Keratinocyte (primary cell): ENCODE measurements at regions not wholly inside any gene's neighbourhood (a gene's known extent, or its start where the extent isn't known, plus 50 kb on each side); places are given as distances from the start of the nearest gene placed in this dataset.

Experiments used
- DNase-seq: peaks from one replicate; pipeline ENCODE4 v3.0.0-alpha.2; 2011; ENCODE audit warnings: low read depth, missing footprints, low spot score
- FAIRE-seq: peaks from 2 replicates; lab custom pipeline; 2011; peaks lifted over from hg19 to GRCh38; lab: Jason Lieb, UNC
- H2AFZ ChIP-seq: 2 replicates; pipeline ENCODE4 v1.6.0; 2012; ENCODE audit warnings: low read length, control low read depth, inconsistent platforms; ENCODE audit not compliant: control insufficient read depth
- H3K27ac ChIP-seq: 2 replicates; pipeline ENCODE4 v1.5.1; 2011; ENCODE audit warnings: low read length; ENCODE audit not compliant: control insufficient read depth, insufficient read depth
- H3K27me3 ChIP-seq: 3 replicates; pipeline ENCODE4 v1.6.0; 2011; ENCODE audit warnings: low read length; ENCODE audit not compliant: control insufficient read depth, insufficient read depth; ENCODE audit errors: extremely low read depth
- H3K36me3 ChIP-seq, 2 experiments: 2 replicates in 1 of 2; 3 replicates in 1 of 2; pipeline ENCODE4 v1.5.1; 2011; ENCODE audit warnings: low read length in 2 of 2, mild to moderate bottlenecking in 1 of 2; ENCODE audit not compliant: control insufficient read depth in 2 of 2, insufficient read depth in 2 of 2; ENCODE audit errors: extremely low read depth in 1 of 2
- H3K4me1 ChIP-seq: 3 replicates; pipeline ENCODE4 v1.5.1; 2011; ENCODE audit warnings: low read length; ENCODE audit not compliant: control insufficient read depth, insufficient read depth; ENCODE audit errors: extremely low read depth
- H3K4me2 ChIP-seq: 3 replicates; pipeline ENCODE4 v1.6.0; 2011; ENCODE audit warnings: low read depth, low read length; ENCODE audit not compliant: control insufficient read depth, insufficient read depth; ENCODE audit errors: extremely low read depth
- H3K4me3 ChIP-seq, 3 experiments: fragments of 200-600 bp in 1 of 3; sonication (generic) in 1 of 3; 2 replicates in 2 of 3; 3 replicates in 1 of 3; pipeline ENCODE4 v1.5.1; 2011 to 2016; ENCODE audit warnings: low read length in 3 of 3, mild to moderate bottlenecking in 3 of 3, control low read depth in 2 of 3, inconsistent platforms in 1 of 3, low read depth in 1 of 3, mixed read lengths in 1 of 3, mixed run types in 1 of 3, moderate library complexity in 1 of 3; ENCODE audit not compliant: control insufficient read depth in 2 of 3, insufficient read depth in 2 of 3; ENCODE audit errors: extremely low read depth in 1 of 3
- H3K79me2 ChIP-seq: 2 replicates; pipeline ENCODE4 v1.6.0; 2012; ENCODE audit warnings: low read length; ENCODE audit not compliant: control insufficient read depth, insufficient read depth
- H3K9ac ChIP-seq: 3 replicates; pipeline ENCODE4 v1.6.0; 2011; ENCODE audit warnings: low read length; ENCODE audit not compliant: control insufficient read depth, insufficient read depth; ENCODE audit errors: extremely low read depth
- H3K9me1 ChIP-seq: 3 replicates; pipeline ENCODE4 v1.6.0; 2011; ENCODE audit warnings: low read length; ENCODE audit not compliant: control insufficient read depth, insufficient read depth; ENCODE audit errors: extremely low read depth
- H3K9me3 ChIP-seq: 2 replicates; pipeline ENCODE4 v1.5.1; 2012; ENCODE audit warnings: low read depth, low read length; ENCODE audit not compliant: control insufficient read depth
- H4K20me1 ChIP-seq: 3 replicates; pipeline ENCODE4 v1.6.0; 2011; ENCODE audit warnings: low read length; ENCODE audit not compliant: control insufficient read depth, insufficient read depth; ENCODE audit errors: extremely low read depth
- EZH2 ChIP-seq: IDR thresholded peaks from one replicate; pipeline ENCODE4 v1.6.1; 2012; ENCODE audit warnings: inconsistent platforms, mild to moderate bottlenecking, low read length, moderate library complexity
- dilution Hi-C: fragments of 300-500 bp; cut with MboI; formaldehyde crosslinking; loops from one replicate; pipeline ENCODE4 v1.7.0; 2020; ENCODE audit warnings: low sequenced_read_pairs; ENCODE audit not compliant: extremely low pct_ligation_motif_present
- TF ChIP-seq, protein P1 (sequence below), 3 experiments: IDR thresholded peaks in 1 of 3; conservative IDR thresholded peaks in 1 of 3; optimal IDR thresholded peaks in 1 of 3; 2 replicates in 2 of 3; 3 replicates in 1 of 3; pipeline versions ENCODE3 to v1.5.1; 2011; ENCODE audit warnings: low read length in 3 of 3, mild to moderate bottlenecking in 3 of 3, moderate library complexity in 2 of 3, control low read depth in 1 of 3, inconsistent platforms in 1 of 3; ENCODE audit not compliant: insufficient read depth in 2 of 3; ENCODE audit errors: extremely low read depth in 1 of 3

GRCh38 chr4:108372681-108373080, 203.9 kb upstream of the LEF1 start:
- no peak overlapping the region for H3K9ac ChIP-seq
- H3K36me3 ChIP-seq, result no peaks in the 10 kb centered on the region
- no peak overlapping the region for H2AFZ ChIP-seq
- TF ChIP-seq, protein P1, sequence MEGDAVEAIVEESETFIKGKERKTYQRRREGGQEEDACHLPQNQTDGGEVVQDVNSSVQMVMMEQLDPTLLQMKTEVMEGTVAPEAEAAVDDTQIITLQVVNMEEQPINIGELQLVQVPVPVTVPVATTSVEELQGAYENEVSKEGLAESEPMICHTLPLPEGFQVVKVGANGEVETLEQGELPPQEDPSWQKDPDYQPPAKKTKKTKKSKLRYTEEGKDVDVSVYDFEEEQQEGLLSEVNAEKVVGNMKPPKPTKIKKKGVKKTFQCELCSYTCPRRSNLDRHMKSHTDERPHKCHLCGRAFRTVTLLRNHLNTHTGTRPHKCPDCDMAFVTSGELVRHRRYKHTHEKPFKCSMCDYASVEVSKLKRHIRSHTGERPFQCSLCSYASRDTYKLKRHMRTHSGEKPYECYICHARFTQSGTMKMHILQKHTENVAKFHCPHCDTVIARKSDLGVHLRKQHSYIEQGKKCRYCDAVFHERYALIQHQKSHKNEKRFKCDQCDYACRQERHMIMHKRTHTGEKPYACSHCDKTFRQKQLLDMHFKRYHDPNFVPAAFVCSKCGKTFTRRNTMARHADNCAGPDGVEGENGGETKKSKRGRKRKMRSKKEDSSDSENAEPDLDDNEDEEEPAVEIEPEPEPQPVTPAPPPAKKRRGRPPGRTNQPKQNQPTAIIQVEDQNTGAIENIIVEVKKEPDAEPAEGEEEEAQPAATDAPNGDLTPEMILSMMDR (optimal IDR thresholded peaks at IDR 0.05 in 1 of 3, IDR thresholded peaks at IDR 0.05 in 1 of 3, conservative IDR thresholded peaks at IDR 0.05 in 1 of 3; ENCODE audit: extremely low read depth in 1 of 3, insufficient read depth in 2 of 3, low read length in 3 of 3), result no peak
- no peak for TF ChIP-seq EZH2
- H3K9me3 ChIP-seq, result no peaks in the 10 kb centered on the region
- DNase-seq (no peak), FAIRE-seq (no peak)
- no peaks in the 10 kb centered on the region for H4K20me1 ChIP-seq
- dilution Hi-C loops, result no loop called here
- H3K4me2 ChIP-seq, result no peak overlapping the region
- peaks cover 15% of the 10 kb centered on the region for H3K27me3 ChIP-seq
- H3K4me3 ChIP-seq, result no peak overlapping the region
- no peak overlapping the region for H3K27ac ChIP-seq
- no peaks in the 10 kb centered on the region for H3K9me1 ChIP-seq
- no peaks in the 10 kb centered on the region for H3K79me2 ChIP-seq
- no peaks in the 10 kb centered on the region for H3K4me1 ChIP-seq

GRCh38 chr4:108371282-108371681, 202.6 kb upstream of the LEF1 start:
- DNase-seq (no peak), FAIRE-seq (no peak)
- no peak overlapping the region for H3K27ac ChIP-seq
- H3K4me2 ChIP-seq, result no peak overlapping the region
- H3K9ac ChIP-seq, result no peak overlapping the region
- no peaks in the 10 kb centered on the region for H3K9me3 ChIP-seq
- no peaks in the 10 kb centered on the region for H4K20me1 ChIP-seq
- H3K4me1 ChIP-seq, result no peaks in the 10 kb centered on the region
- no peak overlapping the region for H3K4me3 ChIP-seq
- H2AFZ ChIP-seq, result no peak overlapping the region
- H3K27me3 ChIP-seq, result peaks cover 15% of the 10 kb centered on the region
- dilution Hi-C loops, result no loop called here
- no peaks in the 10 kb centered on the region for H3K9me1 ChIP-seq
- TF ChIP-seq, protein P1 (optimal IDR thresholded peaks at IDR 0.05 in 1 of 3, IDR thresholded peaks at IDR 0.05 in 1 of 3, conservative IDR thresholded peaks at IDR 0.05 in 1 of 3; ENCODE audit: extremely low read depth in 1 of 3, insufficient read depth in 2 of 3, low read length in 3 of 3), result no peak
- no peak for TF ChIP-seq EZH2
- no peaks in the 10 kb centered on the region for H3K79me2 ChIP-seq
- H3K36me3 ChIP-seq, result no peaks in the 10 kb centered on the region
